ENCODE measurements at regions not wholly inside any gene's neighbourhood (a gene's known extent, or its start where the extent isn't known, plus 50 kb on each side); places are given as distances from the start of the nearest gene placed in this dataset.
"Not testable (repeated sequence)": the region's sequence is repeated elsewhere in the genome, so short reads cannot be mapped to it uniquely, and the experiment has no call there.

DNA sequence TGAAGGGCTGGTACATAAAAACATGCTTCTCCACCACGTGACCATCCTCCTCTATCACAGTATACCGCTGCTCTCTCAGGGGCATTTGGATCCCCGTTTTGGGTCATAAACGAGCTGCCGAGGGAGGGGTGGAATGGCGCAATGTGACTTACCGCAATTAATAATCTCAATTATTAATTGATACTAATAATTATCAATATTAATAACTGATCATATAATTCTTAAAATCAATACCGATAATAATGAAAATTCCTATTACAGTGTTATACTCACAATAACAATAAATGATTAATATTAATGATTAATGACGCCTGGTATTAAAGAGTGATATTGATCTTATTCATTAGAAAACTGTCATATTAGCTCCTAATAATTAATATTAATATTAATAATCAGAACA lies 56.1 kb upstream of the FRG2C start:
- DNase-seq (ENCODE audit: low read depth), result not testable (repeated sequence)

DNA sequence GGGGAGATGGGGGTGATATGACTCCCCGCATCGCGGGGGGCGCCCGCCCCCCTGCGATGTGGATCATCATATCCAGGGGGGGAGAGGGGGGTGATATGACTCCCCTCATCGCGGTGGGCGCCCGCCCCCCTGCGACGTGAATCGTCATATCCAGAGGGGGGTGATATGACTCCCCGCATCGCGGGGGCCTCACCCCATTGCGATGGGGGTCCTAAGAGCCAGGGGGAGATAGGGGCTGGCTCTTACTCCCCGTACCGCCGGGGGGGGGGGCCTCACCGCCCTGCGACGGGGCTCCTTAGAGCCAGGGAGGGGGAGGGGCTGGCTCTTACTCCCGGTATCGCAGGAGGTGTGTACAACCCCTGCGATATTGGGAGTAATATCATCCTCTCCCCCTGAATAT lies 54.5 kb upstream of the FRG2C start:
- not testable (repeated sequence) for DNase-seq (ENCODE audit: low read depth)

DNA sequence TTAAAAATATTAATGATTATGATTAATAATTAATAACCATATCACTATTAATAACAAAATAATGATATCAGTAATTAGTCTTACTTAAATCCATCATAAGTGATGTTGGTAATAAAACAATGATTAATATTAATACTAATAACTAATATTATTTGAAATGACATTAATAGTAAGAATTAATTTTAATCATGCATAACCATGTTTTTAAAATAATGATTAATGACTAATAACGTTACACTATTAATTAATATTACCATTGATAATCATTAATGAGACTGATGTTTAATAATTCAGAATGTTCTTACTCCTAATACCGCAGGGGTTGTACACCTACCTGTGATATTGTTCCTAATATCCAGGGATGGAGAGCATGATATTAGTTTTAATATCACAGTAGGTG lies 53.4 kb upstream of the FRG2C start:
- no peak for DNase-seq (ENCODE audit: low read depth)

DNA sequence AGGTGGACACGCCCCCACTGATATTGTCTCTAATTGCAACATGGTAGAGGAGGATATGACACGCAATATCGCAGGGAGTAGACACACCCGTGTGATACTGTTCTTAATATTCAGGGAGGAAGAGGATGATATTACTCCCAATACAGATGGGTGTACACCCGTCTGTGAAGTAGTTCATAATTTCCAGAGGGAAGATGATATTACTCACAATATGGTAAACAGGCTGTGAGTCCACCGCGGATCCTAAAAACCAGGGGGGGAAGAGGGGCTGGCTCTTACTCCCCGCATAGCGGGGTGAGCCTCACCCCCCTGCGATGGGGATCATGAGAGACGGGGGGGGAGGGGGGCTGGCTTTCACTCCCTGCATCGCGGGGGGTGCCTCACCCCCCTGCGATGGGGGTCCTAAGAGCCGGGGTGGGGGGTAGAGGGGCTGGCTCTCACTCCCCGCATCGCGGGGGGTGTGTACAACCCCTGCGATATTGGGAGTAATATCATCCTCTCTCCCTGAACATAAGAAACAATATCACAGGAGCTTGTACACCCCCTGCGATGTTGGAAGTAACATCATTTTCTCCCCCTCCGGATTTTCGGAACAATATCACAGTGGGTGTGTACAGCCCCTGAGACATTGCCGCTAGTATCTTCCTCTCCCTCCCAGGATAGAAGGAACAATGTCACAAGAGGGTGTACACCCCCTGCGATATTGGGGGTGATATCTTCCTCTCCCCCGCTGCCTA lies 52.2 kb upstream of the FRG2C start:
- not testable (repeated sequence) for DNase-seq (ENCODE audit: low read depth)

Measured in GM04504 (cell line).